ENCODE measurements at regions not wholly inside any gene's neighbourhood (a gene's known extent, or its start where the extent isn't known, plus 50 kb on each side); places are given as distances from the start of the nearest gene placed in this dataset.
A peak's percentile ranks its signal among the peaks of the same experiment; 100 is the strongest.
"Not testable (repeated sequence)": the region's sequence is repeated elsewhere in the genome, so short reads cannot be mapped to it uniquely, and the experiment has no call there.

- ATAC-seq (no peak), DNase-seq (no peak)
- intact Hi-C loops (cut with DNase I, micrococcal nuclease): no loop called here
These were observed 76.9 kb upstream of the KMT2C start for GRCh38 chr7:152512706-152513105.

- ATAC-seq (no peak), DNase-seq (no peak)
- intact Hi-C loops (cut with DNase I, micrococcal nuclease): no loop called here
These were observed 75.9 kb upstream of the KMT2C start for GRCh38 chr7:152511736-152512135.

GRCh38 chr7:152508701-152509100 lies 72.9 kb upstream of the KMT2C start:
- DNase-seq (no peak), ATAC-seq (no peak)
- intact Hi-C loops (cut with DNase I, micrococcal nuclease): no loop called here

GRCh38 chr7:152505606-152506005 lies 69.8 kb upstream of the KMT2C start:
- DNase-seq: no peak
- intact Hi-C loops (cut with DNase I, micrococcal nuclease): no loop called here
- no peak for ATAC-seq

GRCh38 chr7:152504816-152505215 lies 69.0 kb upstream of the KMT2C start:
- DNase-seq: no peak
- intact Hi-C loops (cut with DNase I, micrococcal nuclease): no loop called here
- no peak for ATAC-seq

- ATAC-seq (peak; percentile 30), DNase-seq (no peak)
- intact Hi-C loops (cut with DNase I, micrococcal nuclease): no loop called here
These were observed 68.6 kb upstream of the KMT2C start for GRCh38 chr7:152504367-152504766.

- no peak for ATAC-seq
- no peak for DNase-seq
- intact Hi-C loops (cut with DNase I, micrococcal nuclease): no loop called here
These were observed 67.3 kb upstream of the KMT2C start for GRCh38 chr7:152502813-152503790.

- DNase-seq (no peak), ATAC-seq (no peak)
- intact Hi-C loops (cut with DNase I, micrococcal nuclease): no loop called here
These were observed 65.7 kb upstream of the KMT2C start for GRCh38 chr7:152501506-152501905.

GRCh38 chr7:152499969-152500368 lies 64.2 kb upstream of the KMT2C start:
- DNase-seq; ATAC-seq; intact Hi-C loops (cut with DNase I, micrococcal nuclease): not testable (repeated sequence)

GRCh38 chr7:152495867-152496266 lies 60.1 kb upstream of the KMT2C start:
- intact Hi-C loops (cut with DNase I, micrococcal nuclease): no loop called here
- ATAC-seq (no peak), DNase-seq (no peak)

GRCh38 chr7:152492952-152493351 lies 57.1 kb upstream of the KMT2C start:
- no peak for DNase-seq
- ATAC-seq: no peak

GRCh38 chr7:152489044-152489443 lies 53.2 kb upstream of the KMT2C start:
- intact Hi-C loops (cut with DNase I, micrococcal nuclease): no loop called here
- DNase-seq (no peak), ATAC-seq (no peak)

More at GRCh38 chr7:152492952-152493351, 57.1 kb upstream of the KMT2C start:
- intact Hi-C loops (cut with DNase I, micrococcal nuclease): no loop called here

- no peak for ATAC-seq
- intact Hi-C loops (cut with DNase I, micrococcal nuclease): no loop called here
- no peak for DNase-seq
These were observed 51.2 kb upstream of the KMT2C start for GRCh38 chr7:152486968-152487367.

- no peak for ATAC-seq
- no peak for DNase-seq
- intact Hi-C loops (cut with DNase I, micrococcal nuclease): no loop called here
These were observed 50.0 kb upstream of the KMT2C start for GRCh38 chr7:152485826-152486225.

All from left colon (tissue), 2 donors.